ENCODE measurements at regions not wholly inside any gene's neighbourhood (a gene's known extent, or its start where the extent isn't known, plus 50 kb on each side); places are given as distances from the start of the nearest gene placed in this dataset.

- ATAC-seq (ENCODE audit: low FRiP score) (no peak), DNase-seq (no peak)
- H3K4me1 ChIP-seq (ENCODE audit: control insufficient read depth in 1 of 2, insufficient read depth in 2 of 2, low read length in 2 of 2): no peaks in the 10 kb centered on the region
- WGBS, 2 donors: 96 to 97% methylated on average over 3 of the region's 3 CpGs
- no peaks in the 10 kb centered on the region for H3K27me3 ChIP-seq (ENCODE audit: control insufficient read depth in 1 of 2, insufficient read depth in 2 of 2, low read length in 1 of 2)
- H3K36me3 ChIP-seq (ENCODE audit: control insufficient read depth in 1 of 2, insufficient read depth in 2 of 2, low read length in 1 of 2): no peaks in the 10 kb centered on the region
- intact Hi-C loops (cut with DNase I): no loop called here
- no peaks in the 10 kb centered on the region for H3K9me3 ChIP-seq (ENCODE audit: control insufficient read depth, low read length)
- H3K27ac ChIP-seq (ENCODE audit: low read depth in 1 of 2, low read length in 2 of 2): no peak overlapping the region
- H3K4me3 ChIP-seq (ENCODE audit: low read length in 2 of 2): no peak overlapping the region
Measured at GRCh38 chr13:105796081-105796480, 739.4 kb downstream of the EFNB2 start.

- 91 to 95% methylated on average over 1 of the region's 1 CpG for WGBS, 2 donors
- H3K9me3 ChIP-seq (ENCODE audit: control insufficient read depth, low read length): no peaks in the 10 kb centered on the region
- peaks cover 0 to 4% of the 10 kb centered on the region in 2 donors for H3K4me1 ChIP-seq (ENCODE audit: control insufficient read depth in 1 of 2, insufficient read depth in 2 of 2, low read length in 2 of 2)
- H3K27ac ChIP-seq (ENCODE audit: low read depth in 1 of 2, low read length in 2 of 2): no peak overlapping the region
- H3K27me3 ChIP-seq (ENCODE audit: control insufficient read depth in 1 of 2, insufficient read depth in 2 of 2, low read length in 1 of 2): no peaks in the 10 kb centered on the region
- DNase-seq (no peak), ATAC-seq (ENCODE audit: low FRiP score) (no peak)
- no peaks in the 10 kb centered on the region for H3K36me3 ChIP-seq (ENCODE audit: control insufficient read depth in 1 of 2, insufficient read depth in 2 of 2, low read length in 1 of 2)
- intact Hi-C loops (cut with DNase I): no loop called here
- no peak overlapping the region for H3K4me3 ChIP-seq (ENCODE audit: low read length in 2 of 2)
Measured at GRCh38 chr13:105790923-105791322, 744.5 kb downstream of the EFNB2 start.

GRCh38 chr13:105788530-105788929 lies 746.9 kb downstream of the EFNB2 start:
- ATAC-seq (ENCODE audit: low FRiP score) (no peak), DNase-seq (no peak)
- Histone ChIP-seq H3K4me3 (ENCODE audit: low read length in 2 of 2) (no peak overlapping the region), H3K36me3 (ENCODE audit: control insufficient read depth in 1 of 2, insufficient read depth in 2 of 2, low read length in 1 of 2) (no peaks in the 10 kb centered on the region), H3K27me3 (ENCODE audit: control insufficient read depth in 1 of 2, insufficient read depth in 2 of 2, low read length in 1 of 2) (no peaks in the 10 kb centered on the region), H3K9me3 (ENCODE audit: control insufficient read depth, low read length) (no peaks in the 10 kb centered on the region), H3K27ac (ENCODE audit: low read depth in 1 of 2, low read length in 2 of 2) (no peak overlapping the region), H3K4me1 (ENCODE audit: control insufficient read depth in 1 of 2, insufficient read depth in 2 of 2, low read length in 2 of 2) (peaks cover 0 to 4% of the 10 kb centered on the region in 2 donors)
- intact Hi-C loops (cut with DNase I): loop anchor here in 1 of 2 donors (10.0 kb wide), 1 partner anchor 746 kb away; the partner anchor contains the start of gene EFNB2
- WGBS, 2 donors: 90 to 91% methylated on average over 3 of the region's 3 CpGs

GRCh38 chr13:105787632-105788031 lies 747.8 kb downstream of the EFNB2 start:
- Histone ChIP-seq H3K27me3 (ENCODE audit: control insufficient read depth in 1 of 2, insufficient read depth in 2 of 2, low read length in 1 of 2) (no peaks in the 10 kb centered on the region), H3K4me3 (ENCODE audit: low read length in 2 of 2) (peak overlapping the region in 1 of 2 donors; percentile 48), H3K9me3 (ENCODE audit: control insufficient read depth, low read length) (no peaks in the 10 kb centered on the region), H3K4me1 (ENCODE audit: control insufficient read depth in 1 of 2, insufficient read depth in 2 of 2, low read length in 2 of 2) (peaks cover 0 to 4% of the 10 kb centered on the region in 2 donors), H3K27ac (ENCODE audit: low read depth in 1 of 2, low read length in 2 of 2) (no peak overlapping the region), H3K36me3 (ENCODE audit: control insufficient read depth in 1 of 2, insufficient read depth in 2 of 2, low read length in 1 of 2) (no peaks in the 10 kb centered on the region)
- WGBS, 2 donors: 3 to 5% methylated on average over 9 of the region's 9 CpGs
- intact Hi-C loops (cut with DNase I): loop anchor here in 1 of 2 donors (10.0 kb wide), 1 partner anchor 747 kb away; the partner anchor contains the start of gene EFNB2
- DNase-seq (no peak), ATAC-seq (ENCODE audit: low FRiP score) (no peak)

- Histone ChIP-seq H3K36me3 (ENCODE audit: control insufficient read depth in 1 of 2, insufficient read depth in 2 of 2, low read length in 1 of 2) (no peaks in the 10 kb centered on the region), H3K9me3 (ENCODE audit: control insufficient read depth, low read length) (no peaks in the 10 kb centered on the region), H3K27ac (ENCODE audit: low read depth in 1 of 2, low read length in 2 of 2) (no peak overlapping the region), H3K4me1 (ENCODE audit: control insufficient read depth in 1 of 2, insufficient read depth in 2 of 2, low read length in 2 of 2) (peaks cover 0 to 4% of the 10 kb centered on the region in 2 donors), H3K27me3 (ENCODE audit: control insufficient read depth in 1 of 2, insufficient read depth in 2 of 2, low read length in 1 of 2) (no peaks in the 10 kb centered on the region), H3K4me3 (ENCODE audit: low read length in 2 of 2) (no peak overlapping the region)
- WGBS, 2 donors: 94 to 96% methylated on average over 2 of the region's 2 CpGs
- intact Hi-C loops (cut with DNase I): loop anchor here in 1 of 2 donors (10.0 kb wide), 1 partner anchor 749 kb away; the partner anchor contains the start of gene EFNB2
- ATAC-seq (ENCODE audit: low FRiP score) (no peak), DNase-seq (no peak)
Measured at GRCh38 chr13:105785436-105785835, 750.0 kb downstream of the EFNB2 start.

- intact Hi-C loops (cut with DNase I): loop anchor here in 1 of 2 donors (10.0 kb wide), 1 partner anchor 752 kb away; the partner anchor contains the start of gene EFNB2
- H3K4me1 ChIP-seq (ENCODE audit: control insufficient read depth in 1 of 2, insufficient read depth in 2 of 2, low read length in 2 of 2): peaks cover 0 to 4% of the 10 kb centered on the region in 2 donors
- H3K27ac ChIP-seq (ENCODE audit: low read depth in 1 of 2, low read length in 2 of 2): no peak overlapping the region
- H3K27me3 ChIP-seq (ENCODE audit: control insufficient read depth in 1 of 2, insufficient read depth in 2 of 2, low read length in 1 of 2): no peaks in the 10 kb centered on the region
- H3K9me3 ChIP-seq (ENCODE audit: control insufficient read depth, low read length): no peaks in the 10 kb centered on the region
- ATAC-seq (ENCODE audit: low FRiP score): no peak
- H3K4me3 ChIP-seq (ENCODE audit: low read length in 2 of 2): no peak overlapping the region
- 59 to 65% methylated on average over 1 of the region's 1 CpG for WGBS, 2 donors
- no peak for DNase-seq
- no peaks in the 10 kb centered on the region for H3K36me3 ChIP-seq (ENCODE audit: control insufficient read depth in 1 of 2, insufficient read depth in 2 of 2, low read length in 1 of 2)
Measured at GRCh38 chr13:105783261-105783660, 752.2 kb downstream of the EFNB2 start.

GRCh38 chr13:105778196-105778595 lies 757.3 kb downstream of the EFNB2 start:
- Histone ChIP-seq H3K9me3 (ENCODE audit: control insufficient read depth, low read length) (no peaks in the 10 kb centered on the region), H3K4me3 (ENCODE audit: low read length in 2 of 2) (no peak overlapping the region), H3K27me3 (ENCODE audit: control insufficient read depth in 1 of 2, insufficient read depth in 2 of 2, low read length in 1 of 2) (no peaks in the 10 kb centered on the region), H3K27ac (ENCODE audit: low read depth in 1 of 2, low read length in 2 of 2) (no peak overlapping the region), H3K4me1 (ENCODE audit: control insufficient read depth in 1 of 2, insufficient read depth in 2 of 2, low read length in 2 of 2) (no peaks in the 10 kb centered on the region), H3K36me3 (ENCODE audit: control insufficient read depth in 1 of 2, insufficient read depth in 2 of 2, low read length in 1 of 2) (no peaks in the 10 kb centered on the region)
- intact Hi-C loops (cut with DNase I): loop anchor here in 1 of 2 donors (10.0 kb wide), 1 partner anchor 1193 kb away; no protein-coding TSS in a partner anchor
- DNase-seq: no peak
- 4 to 5% methylated on average over 1 of the region's 1 CpG for WGBS, 2 donors
- no peak for ATAC-seq (ENCODE audit: low FRiP score)

GRCh38 chr13:105774739-105775460 lies 760.6 kb downstream of the EFNB2 start:
- 77 to 84% methylated on average over 7 of the region's 7 CpGs for WGBS, 2 donors
- H3K27ac ChIP-seq (ENCODE audit: low read depth in 1 of 2, low read length in 2 of 2): no peak overlapping the region
- no peaks in the 10 kb centered on the region for H3K9me3 ChIP-seq (ENCODE audit: control insufficient read depth, low read length)
- DNase-seq (no peak), ATAC-seq (ENCODE audit: low FRiP score) (no peak)
- no peaks in the 10 kb centered on the region for H3K27me3 ChIP-seq (ENCODE audit: control insufficient read depth in 1 of 2, insufficient read depth in 2 of 2, low read length in 1 of 2)
- H3K4me3 ChIP-seq (ENCODE audit: low read length in 2 of 2): no peak overlapping the region
- no peaks in the 10 kb centered on the region for H3K36me3 ChIP-seq (ENCODE audit: control insufficient read depth in 1 of 2, insufficient read depth in 2 of 2, low read length in 1 of 2)
- no peaks in the 10 kb centered on the region for H3K4me1 ChIP-seq (ENCODE audit: control insufficient read depth in 1 of 2, insufficient read depth in 2 of 2, low read length in 2 of 2)
- intact Hi-C loops (cut with DNase I): loop anchor here in 1 of 2 donors (10.0 kb wide), 1 partner anchor 1190 kb away; no protein-coding TSS in a partner anchor

Measured in aorta (tissue), 5 donors.